GM23338 (cell line): ENCODE measurements at regions not wholly inside any gene's neighbourhood (a gene's known extent, or its start where the extent isn't known, plus 50 kb on each side); places are given as distances from the start of the nearest gene placed in this dataset.

Experiments
- REST ChIP-seq: IDR thresholded peaks from one replicate; pipeline ENCODE4 v1.6.1; 2018; ENCODE audit warnings: antibody characterized with exemption; ENCODE audit not compliant: unreplicated experiment
- ZNF462 ChIP-seq: fragments of 250-450 bp; sonication (Bioruptor Pico); IDR thresholded peaks from 2 replicates; pipeline ENCODE4 v1.5.0; 2020; ENCODE audit warnings: mild to moderate bottlenecking, moderate library complexity
- TF ChIP-seq, protein P1 (sequence below), 2 experiments: fragments of 200-600 bp in 1 of 2; sonication (generic) in 1 of 2; conservative IDR thresholded peaks; 2 replicates each; pipeline versions ENCODE4 v1.5.1 to v1.6.1; 2016 to 2017; ENCODE audit warnings: antibody characterized with exemption in 2 of 2, low read depth in 2 of 2, mild to moderate bottlenecking in 2 of 2, moderate library complexity in 1 of 2

GRCh38 chr13:42681326-42682100 lies 99.9 kb upstream of the FAM216B start (continued):
- TF ChIP-seq ZNF462 (CRISPR knock-in tag) (no peak), REST (no peak)
- TF ChIP-seq, protein P1, sequence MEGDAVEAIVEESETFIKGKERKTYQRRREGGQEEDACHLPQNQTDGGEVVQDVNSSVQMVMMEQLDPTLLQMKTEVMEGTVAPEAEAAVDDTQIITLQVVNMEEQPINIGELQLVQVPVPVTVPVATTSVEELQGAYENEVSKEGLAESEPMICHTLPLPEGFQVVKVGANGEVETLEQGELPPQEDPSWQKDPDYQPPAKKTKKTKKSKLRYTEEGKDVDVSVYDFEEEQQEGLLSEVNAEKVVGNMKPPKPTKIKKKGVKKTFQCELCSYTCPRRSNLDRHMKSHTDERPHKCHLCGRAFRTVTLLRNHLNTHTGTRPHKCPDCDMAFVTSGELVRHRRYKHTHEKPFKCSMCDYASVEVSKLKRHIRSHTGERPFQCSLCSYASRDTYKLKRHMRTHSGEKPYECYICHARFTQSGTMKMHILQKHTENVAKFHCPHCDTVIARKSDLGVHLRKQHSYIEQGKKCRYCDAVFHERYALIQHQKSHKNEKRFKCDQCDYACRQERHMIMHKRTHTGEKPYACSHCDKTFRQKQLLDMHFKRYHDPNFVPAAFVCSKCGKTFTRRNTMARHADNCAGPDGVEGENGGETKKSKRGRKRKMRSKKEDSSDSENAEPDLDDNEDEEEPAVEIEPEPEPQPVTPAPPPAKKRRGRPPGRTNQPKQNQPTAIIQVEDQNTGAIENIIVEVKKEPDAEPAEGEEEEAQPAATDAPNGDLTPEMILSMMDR (conservative IDR thresholded peaks at IDR 0.05; ENCODE audit: low read depth in 2 of 2), result no peak
